Amniotic stem cell (primary cell): ENCODE measurements at regions not wholly inside any gene's neighbourhood (a gene's known extent, or its start where the extent isn't known, plus 50 kb on each side); places are given as distances from the start of the nearest gene placed in this dataset.
A peak's percentile ranks its signal among the peaks of the same experiment; 100 is the strongest.
"Not testable (repeated sequence)": the region's sequence is repeated elsewhere in the genome, so short reads cannot be mapped to it uniquely, and the experiment has no call there.

ENCODE experiments used
- DNase-seq: peaks from one replicate; lab custom pipeline; 2025; lab: John Stamatoyannopoulos, UW

DNA sequence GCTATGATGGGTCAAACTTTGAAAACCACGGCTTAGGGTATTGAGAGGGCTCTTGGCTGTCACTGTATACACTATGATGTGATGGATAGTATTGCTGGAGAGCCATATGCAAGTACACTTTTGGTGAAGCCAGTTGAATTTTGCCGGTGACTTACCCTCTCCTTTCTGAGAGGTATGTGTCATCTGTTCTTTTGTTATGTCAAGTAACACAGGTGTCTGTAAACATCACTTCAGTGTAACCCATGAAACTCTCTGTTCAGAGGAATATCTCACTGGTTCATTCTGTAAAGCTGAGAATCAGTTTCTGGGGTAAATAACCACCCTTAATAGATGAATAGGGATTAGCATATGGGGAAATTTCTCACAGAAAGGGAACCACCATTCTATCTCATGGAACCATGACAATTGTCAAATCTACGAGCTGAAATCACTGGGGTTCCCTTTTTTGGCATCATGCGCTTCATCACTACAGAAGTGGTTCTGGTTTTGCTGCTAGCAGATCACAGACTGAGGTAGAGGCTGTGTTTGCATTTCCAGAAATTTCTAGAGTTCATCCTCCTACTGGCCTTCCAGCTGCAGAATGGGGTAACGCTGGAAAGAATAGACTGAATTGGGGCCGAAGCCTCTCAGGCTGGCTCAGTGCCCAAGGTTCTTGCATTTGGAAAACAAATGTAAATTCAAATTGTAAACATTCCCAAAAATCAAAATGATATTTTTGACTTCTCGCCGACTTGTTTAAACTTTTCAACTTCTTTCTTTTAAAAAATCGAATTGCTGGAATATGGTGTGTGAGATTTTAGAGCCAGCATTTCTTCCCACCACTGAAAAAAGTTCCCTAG lies 83.3 kb upstream of the CREB5 start:
- no peak for DNase-seq

- no peak for DNase-seq
These were observed 82.5 kb upstream of the CREB5 start for GRCh38 chr7:28329661-28330363.

DNA sequence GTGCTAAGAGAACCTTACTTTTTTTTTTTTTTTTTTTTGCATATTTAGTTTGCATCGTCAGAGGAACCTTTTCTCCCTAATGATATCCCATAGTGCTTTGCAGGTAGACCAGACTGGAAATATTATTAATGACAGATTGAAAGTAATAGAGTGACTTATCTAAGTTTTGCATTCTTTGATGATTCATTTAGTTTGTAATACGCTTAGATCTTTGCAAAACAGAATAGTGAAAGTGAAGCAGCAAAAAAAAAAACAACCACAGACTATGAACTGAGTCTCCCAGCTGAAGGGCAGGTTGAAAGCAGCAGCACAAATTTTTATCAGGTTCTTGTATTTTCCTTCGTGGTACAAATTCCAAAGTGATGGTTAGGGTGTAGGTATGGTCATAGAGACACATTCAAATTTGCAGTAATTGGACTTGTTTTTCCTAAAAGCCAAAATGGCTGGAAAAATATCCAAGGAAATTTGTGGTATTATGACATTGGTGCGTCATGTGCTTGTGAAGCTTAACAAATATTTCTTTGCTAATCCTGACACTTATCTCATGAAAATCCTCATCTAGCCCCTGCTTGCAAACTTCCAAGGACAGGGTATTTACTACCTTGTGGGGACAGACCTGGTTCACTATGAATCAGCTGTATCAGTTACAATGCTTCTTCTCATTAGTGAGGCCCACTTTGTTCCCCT lies 81.8 kb upstream of the CREB5 start:
- no peak for DNase-seq

GRCh38 chr7:28332046-28332445 lies 80.3 kb upstream of the CREB5 start:
- no peak for DNase-seq

- DNase-seq, result not testable (repeated sequence)
These were observed 78.8 kb upstream of the CREB5 start for GRCh38 chr7:28333548-28333947.

DNA sequence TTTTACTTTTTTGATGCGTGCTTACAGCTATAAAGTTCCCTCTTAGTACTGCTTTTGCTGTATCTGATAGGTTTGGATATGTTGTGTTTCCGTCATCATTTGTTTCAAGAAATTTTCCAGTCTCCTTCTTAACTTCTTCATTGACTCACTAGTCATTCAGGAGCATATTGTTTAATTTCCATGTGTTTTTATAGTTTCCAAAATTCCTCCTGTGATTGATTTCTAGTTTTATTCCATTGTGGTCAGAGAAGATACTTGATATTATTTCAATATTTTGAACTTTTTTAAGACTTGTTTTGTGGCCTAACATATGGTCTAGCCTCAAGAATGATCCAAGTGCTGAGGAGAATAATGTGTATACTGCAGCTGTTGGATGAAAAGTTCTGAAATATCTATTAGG lies 75.5 kb upstream of the CREB5 start:
- DNase-seq, result no peak

- no peak for DNase-seq
These were observed 74.3 kb upstream of the CREB5 start for GRCh38 chr7:28338041-28338440.

DNA sequence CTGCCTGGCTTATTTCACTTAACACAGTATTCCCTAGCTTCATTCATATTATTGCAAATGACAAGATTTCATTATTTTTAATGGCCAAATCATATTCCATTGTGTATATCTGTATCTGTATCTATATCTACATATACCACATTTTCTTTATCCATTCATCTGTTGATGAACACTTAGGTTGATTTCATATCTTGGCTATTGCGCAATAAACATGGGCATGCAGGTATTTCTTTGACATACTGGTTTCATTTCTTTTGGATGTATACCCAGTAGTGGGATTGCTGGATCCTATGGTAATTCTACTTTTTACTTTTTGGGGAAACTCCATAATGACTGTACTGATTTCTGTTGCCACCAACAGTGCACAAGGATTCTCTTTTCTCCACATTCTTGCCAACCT lies 68.9 kb upstream of the CREB5 start:
- no peak for DNase-seq

DNA sequence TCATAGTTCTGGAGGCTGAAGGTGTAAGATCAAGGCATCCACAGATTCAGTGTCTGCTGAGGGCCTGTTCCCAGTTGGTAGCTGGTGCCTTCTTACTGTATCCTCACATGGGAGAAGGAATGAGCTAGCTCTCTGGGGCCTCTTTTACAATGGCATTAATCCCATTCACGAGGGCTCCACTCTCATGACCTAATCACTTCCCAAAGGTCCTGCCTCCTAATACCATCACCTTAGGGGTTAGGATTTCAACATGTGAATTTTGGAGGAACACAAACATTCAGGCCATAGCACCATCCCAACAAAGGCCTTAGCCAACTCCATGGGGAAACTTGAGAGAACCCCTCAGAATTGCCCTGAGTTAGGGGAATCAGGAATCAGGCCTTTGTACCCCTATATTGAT lies 66.1 kb upstream of the CREB5 start:
- no peak for DNase-seq

- no peak for DNase-seq
These were observed 65.5 kb upstream of the CREB5 start for GRCh38 chr7:28346676-28347363.

DNA sequence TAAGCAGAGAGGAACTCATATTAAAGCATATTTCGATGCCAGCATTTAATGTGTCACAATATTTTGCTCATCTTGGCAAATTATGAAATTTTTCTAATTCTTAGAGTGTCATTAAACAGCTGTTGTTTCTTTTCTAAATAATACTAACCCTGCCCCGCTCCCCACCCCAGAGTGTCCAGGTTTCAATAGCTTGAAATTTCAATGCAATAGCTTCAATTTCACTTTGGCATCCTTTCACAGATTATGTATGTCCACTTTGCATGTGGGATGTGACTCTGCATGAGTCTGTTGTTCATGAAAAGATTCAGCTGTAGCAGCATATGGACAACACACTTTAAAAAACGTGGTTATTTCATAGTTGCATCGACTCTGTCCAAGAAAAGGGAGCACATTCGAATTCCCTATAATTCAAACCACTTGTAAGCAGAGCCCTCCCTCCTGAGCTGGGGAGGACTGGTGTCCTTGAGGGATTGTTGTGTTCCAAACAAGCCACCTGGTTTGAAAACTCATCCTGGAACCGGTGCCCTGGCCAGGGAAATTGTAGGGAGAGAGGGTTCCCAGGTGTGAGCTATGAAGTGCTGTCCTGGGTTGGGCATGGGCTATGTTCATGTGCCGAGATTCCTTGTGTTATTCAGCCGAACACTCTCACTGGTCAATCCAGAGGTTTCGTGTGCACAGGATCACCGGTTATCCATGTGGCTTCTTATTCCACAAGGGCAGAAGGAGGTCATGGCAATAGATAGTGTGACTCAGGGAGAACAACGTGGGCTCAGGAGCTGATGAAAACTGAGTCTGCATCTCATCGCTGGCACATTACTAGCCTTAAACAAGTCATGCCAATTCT lies 64.6 kb upstream of the CREB5 start:
- no peak for DNase-seq

- DNase-seq, result no peak
These were observed 63.7 kb upstream of the CREB5 start for GRCh38 chr7:28348636-28349035.

DNA sequence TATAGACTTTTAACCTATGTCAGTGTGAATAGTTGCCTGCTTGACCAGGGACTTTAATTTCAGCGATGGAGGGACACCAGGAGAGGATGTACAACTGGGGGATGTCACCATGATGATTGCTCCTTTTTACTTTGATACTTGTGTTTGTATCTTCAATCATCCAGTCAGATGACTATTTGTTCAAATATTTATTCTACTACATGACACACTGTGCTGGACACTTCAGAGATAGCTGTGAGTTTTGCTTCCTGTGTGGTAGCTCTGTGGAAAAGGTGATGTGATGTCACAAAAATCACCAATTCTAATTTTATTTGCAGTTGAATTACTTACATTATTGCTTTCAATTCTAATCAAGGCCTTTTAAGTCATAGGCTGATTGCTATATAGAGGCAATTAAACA lies 62.7 kb upstream of the CREB5 start:
- no peak for DNase-seq

- no peak for DNase-seq
These were observed 61.7 kb upstream of the CREB5 start for GRCh38 chr7:28350662-28351061.

DNA sequence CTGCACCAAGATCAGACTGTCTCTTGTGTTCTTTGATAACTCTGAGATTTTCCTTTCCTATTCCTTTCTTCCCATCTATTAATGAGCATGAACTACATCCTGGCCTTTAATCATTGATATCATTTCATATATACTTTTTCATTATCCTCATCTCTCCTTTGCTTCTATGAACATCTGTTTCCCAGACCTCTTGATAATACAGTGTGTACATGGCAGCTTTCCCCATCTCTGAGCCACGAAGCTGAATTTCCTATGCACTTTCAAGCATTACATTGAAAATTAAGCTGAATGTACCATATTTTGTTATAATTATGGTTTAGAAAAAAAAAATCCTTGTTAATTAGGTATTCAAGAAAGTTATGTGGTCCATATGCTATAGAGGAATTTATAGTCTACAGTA lies 60.9 kb upstream of the CREB5 start:
- DNase-seq, result no peak

DNA sequence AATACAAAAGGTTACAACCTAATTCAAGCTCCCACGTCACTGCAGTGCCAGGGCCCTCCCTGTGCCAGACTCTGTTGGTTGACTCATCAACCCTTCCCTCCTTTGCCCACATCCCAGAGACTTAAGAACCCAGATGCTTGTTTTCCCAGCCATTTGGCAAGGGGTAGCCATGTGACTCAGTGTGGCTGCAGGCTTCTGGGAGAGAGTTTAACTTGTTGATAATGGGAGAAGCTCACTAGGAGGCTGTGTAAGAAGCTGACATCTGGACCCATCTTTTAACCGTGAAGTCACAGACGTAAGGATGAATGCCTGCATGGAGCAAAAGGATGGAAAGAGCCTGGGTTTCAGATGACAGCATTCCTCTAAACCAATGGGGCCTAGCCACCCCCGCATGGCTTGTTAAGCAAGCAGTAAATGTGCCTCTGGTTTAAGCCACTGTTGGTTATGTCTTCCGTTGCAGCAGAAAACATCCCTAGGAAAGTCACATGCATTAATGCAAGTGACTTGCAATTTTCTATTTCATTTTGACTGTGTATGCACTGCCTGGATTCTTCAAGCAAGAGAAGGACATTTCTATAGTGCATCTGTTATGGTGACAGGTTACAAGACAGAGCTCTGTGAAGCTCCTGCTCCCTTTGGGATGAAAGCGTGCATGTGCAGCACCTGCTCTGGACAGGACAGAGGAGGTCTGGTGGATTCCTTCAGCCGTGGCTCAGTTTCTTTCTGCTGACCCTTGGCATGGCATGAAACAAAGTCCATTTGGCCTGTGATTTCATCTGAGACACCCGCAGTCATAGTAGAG lies 57.5 kb upstream of the CREB5 start:
- DNase-seq, result peak; percentile 81

- no peak for DNase-seq
These were observed 56.5 kb upstream of the CREB5 start for GRCh38 chr7:28355635-28356319.

DNA sequence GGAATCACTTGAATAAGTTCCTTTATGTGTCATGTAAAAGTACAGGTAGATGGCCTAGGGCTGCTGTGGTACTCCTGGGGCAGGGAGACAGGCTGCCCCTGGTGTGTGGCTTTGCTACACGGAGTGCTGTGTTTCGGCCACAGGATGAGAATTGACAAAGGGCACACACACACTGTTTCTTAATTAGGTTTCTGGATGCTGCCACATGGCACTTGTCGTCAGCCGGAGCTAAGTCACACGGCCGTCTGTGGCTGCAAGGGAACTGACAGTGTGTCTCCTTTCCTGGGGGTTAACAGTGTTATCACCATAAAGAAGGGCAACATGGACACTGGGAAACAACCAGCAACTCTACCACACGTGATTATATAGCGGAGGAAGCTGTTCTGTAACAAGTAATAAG lies 55.7 kb upstream of the CREB5 start:
- DNase-seq, result no peak

GRCh38 chr7:28358423-28358868 lies 53.9 kb upstream of the CREB5 start:
- peak; percentile 86 for DNase-seq

DNA sequence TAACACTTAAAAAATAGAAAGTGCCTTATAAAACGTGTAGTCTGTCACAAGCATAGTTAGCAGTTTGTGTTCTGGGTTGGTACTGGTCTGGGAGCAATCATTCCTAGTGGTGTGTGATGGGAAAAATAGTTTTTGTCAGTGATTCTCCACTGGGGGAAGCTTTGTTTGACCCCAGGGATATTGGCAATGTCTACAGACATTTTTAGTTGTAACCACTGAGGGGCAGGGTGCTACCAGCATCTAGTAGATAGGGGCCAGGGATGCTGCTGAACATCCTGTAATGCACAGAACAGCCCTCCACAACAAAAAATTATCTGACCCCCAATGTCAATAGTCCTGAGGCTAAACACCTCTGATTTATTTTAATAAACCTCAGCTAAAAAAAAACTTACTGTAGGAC lies 51.6 kb upstream of the CREB5 start:
- no peak for DNase-seq
